ENCODE measurements at regions not wholly inside any gene's neighbourhood (a gene's known extent, or its start where the extent isn't known, plus 50 kb on each side); places are given as distances from the start of the nearest gene placed in this dataset.

DNA sequence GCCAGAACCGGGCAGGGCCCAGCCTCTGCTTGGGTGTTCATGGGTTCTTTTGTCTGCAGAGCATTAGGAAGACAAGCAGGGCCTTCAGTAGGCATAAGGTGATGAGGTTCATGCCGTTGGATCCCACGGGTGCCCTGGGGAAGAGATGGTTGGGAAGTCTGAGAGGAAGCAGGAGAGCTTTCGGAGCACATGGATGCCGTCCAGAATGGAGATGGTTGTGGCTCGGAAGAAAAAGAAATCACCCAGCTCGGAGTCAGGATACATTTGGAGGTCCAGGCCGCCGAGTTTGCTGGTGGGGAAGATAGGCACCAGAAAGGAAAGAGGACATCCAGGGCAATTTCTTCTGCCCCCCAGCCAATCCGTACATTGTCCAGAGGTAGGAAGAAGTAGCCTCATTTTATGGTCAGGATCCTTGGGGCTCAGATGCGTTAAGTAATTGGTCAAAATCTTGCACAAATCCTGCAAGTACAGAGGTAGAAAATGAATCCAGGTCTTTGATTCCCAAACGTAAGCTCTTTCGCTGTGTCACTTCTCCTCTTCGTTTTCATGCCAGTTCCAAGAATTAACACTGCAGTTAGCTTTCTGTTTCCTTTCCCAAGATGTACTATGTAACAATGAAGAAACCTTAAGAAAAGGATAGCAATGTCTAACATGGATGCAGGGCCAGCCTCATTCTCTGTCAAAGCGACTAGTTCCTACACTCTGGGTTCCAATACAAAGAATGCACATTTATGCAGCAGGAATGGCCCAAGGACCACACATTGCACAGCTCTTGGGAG lies 147.8 kb upstream of the KLF6 start:
- no peak for DNase-seq (ENCODE audit: low read depth)
- H3K4me3 ChIP-seq (ENCODE audit: low read depth, low read length): no peak overlapping the region
- TF ChIP-seq, protein P1, sequence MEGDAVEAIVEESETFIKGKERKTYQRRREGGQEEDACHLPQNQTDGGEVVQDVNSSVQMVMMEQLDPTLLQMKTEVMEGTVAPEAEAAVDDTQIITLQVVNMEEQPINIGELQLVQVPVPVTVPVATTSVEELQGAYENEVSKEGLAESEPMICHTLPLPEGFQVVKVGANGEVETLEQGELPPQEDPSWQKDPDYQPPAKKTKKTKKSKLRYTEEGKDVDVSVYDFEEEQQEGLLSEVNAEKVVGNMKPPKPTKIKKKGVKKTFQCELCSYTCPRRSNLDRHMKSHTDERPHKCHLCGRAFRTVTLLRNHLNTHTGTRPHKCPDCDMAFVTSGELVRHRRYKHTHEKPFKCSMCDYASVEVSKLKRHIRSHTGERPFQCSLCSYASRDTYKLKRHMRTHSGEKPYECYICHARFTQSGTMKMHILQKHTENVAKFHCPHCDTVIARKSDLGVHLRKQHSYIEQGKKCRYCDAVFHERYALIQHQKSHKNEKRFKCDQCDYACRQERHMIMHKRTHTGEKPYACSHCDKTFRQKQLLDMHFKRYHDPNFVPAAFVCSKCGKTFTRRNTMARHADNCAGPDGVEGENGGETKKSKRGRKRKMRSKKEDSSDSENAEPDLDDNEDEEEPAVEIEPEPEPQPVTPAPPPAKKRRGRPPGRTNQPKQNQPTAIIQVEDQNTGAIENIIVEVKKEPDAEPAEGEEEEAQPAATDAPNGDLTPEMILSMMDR (conservative IDR thresholded peaks at IDR 0.05; ENCODE audit: low read depth, low read length): no peak

DNA sequence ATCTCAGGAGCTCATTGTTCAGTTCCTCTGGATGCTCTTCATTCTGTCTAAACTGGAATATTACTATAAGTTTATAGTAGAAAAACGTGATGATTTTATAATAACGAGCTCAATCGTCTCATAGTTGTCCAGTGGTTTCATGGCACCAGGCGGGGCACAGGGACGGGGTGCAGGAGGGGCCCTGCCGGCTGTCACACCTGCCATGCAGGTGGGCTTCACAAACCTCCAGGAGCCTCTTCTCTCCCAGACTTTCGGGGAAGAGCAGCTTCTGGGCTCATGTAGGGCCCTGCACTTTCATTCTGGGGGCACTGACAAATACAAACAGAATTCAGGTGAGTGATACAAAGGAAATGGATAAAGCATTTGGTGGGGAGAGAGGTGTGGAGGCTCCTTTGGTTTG lies 146.9 kb upstream of the KLF6 start:
- H3K4me3 ChIP-seq (ENCODE audit: low read depth, low read length): no peak overlapping the region
- TF ChIP-seq, protein P1 (conservative IDR thresholded peaks at IDR 0.05; ENCODE audit: low read depth, low read length): no peak
- DNase-seq (ENCODE audit: low read depth): no peak

DNA sequence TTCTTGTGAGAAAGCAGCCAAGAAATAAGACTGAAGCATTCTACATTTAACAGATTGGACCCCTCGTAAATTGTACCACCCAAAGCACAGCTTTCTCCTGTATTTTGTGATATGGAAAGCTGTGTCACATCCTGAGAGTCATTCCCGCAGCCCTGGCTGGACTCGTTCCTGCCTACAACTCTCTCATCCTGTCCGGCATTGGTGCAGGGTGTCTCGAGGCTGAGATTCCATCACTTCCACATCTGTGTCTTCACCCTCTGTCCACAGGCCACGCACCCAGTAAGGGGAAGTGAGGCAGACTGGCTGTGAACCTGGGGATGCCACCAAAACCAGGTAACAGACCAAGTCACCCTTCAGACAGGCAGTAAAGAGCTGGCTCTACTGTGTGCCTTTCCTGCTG lies 146.2 kb upstream of the KLF6 start:
- DNase-seq (ENCODE audit: low read depth): no peak
- TF ChIP-seq, protein P1 (conservative IDR thresholded peaks at IDR 0.05; ENCODE audit: low read depth, low read length): no peak
- no peak overlapping the region for H3K4me3 ChIP-seq (ENCODE audit: low read depth, low read length)

DNA sequence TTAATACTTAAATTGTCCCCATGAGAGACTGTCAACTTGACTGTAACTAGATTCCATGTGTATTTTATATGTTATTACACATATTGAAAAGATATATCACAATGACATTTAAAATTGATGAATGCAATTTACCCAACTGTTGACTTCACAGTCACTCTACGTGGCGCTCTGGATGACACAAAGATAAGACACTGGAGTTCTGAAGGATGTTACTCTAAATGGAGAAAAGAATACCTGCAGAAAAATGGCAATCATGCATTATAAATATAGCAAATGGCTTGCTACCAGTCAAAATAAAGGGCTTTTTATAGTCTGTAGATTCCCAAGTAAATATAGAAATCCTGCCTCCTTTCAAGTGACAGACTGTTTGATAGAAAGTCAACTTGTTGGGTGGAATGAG lies 143.6 kb upstream of the KLF6 start:
- DNase-seq (ENCODE audit: low read depth): no peak
- no peak overlapping the region for H3K4me3 ChIP-seq (ENCODE audit: low read depth, low read length)
- TF ChIP-seq, protein P1 (conservative IDR thresholded peaks at IDR 0.05; ENCODE audit: low read depth, low read length): no peak

DNA sequence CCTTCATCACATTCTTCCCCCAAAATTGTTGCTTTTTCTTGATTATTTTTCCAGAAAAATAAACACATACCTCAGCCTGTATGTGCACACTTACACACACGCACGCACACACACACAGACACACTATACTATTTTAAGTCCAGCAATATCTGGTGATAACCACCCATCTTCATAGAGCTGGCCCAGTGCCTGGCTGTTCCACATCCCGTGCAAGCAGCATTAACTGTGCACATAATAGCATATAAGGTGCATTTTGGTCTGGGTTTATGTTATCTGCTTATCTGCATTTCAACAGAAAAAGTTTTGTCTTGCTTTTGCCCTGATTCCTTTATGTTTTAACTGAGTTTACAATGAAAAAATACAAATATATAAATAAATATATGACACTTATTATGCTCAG lies 143.1 kb upstream of the KLF6 start:
- TF ChIP-seq, protein P1 (conservative IDR thresholded peaks at IDR 0.05; ENCODE audit: low read depth, low read length): no peak
- no peak for DNase-seq (ENCODE audit: low read depth)
- H3K4me3 ChIP-seq (ENCODE audit: low read depth, low read length): no peak overlapping the region

DNA sequence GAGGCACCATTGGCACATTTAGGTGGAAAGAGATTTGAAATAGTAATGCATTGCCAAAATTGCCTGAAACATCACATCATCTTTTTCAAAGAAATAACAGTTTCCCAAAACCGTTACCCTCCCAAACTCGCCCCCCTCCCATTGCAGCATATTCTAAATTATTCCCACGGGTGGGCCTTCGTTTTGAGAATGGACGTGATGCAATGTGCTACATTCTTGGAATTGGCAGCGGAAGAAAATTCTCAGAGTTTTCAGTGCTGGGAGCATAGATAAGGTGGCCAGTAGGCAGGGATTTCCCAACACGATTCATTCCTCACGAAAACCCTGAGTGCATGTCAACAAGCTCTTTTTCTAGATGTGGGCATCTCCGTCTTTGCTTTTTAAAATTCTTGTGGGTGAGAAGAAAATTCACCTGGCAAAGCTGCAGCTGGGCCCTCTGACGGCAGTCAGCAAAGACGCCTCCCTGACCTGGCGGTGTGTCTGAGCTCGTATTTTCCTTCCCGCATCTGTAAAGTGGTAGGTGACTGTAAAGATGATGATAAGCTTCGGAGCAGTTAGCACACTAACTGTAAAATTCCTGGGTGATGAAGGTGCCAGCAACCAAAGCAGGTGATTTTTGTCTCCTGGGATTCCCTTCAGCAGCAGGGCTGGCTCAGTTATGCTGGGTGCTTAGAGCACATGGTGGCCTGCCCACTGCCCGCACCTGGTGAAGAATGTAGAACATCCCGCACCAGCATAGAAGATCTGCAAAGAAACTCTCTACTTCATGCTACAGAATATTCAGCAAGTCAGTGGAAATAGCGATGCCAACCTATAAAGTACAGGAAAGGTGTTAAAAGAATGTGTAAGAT lies 141.9 kb upstream of the KLF6 start:
- H3K4me3 ChIP-seq (ENCODE audit: low read depth, low read length): no peak overlapping the region
- TF ChIP-seq, protein P1 (conservative IDR thresholded peaks at IDR 0.05; ENCODE audit: low read depth, low read length): no peak
- DNase-seq (ENCODE audit: low read depth): no peak
